ELF-1 (cell line): ENCODE measurements at regions not wholly inside any gene's neighbourhood (a gene's known extent, or its start where the extent isn't known, plus 50 kb on each side); places are given as distances from the start of the nearest gene placed in this dataset.

Source experiments
- DNase-seq: peaks from one replicate; pipeline ENCODE4 v3.0.0-alpha.2; 2016; ENCODE audit warnings: low read depth, low spot score

DNA sequence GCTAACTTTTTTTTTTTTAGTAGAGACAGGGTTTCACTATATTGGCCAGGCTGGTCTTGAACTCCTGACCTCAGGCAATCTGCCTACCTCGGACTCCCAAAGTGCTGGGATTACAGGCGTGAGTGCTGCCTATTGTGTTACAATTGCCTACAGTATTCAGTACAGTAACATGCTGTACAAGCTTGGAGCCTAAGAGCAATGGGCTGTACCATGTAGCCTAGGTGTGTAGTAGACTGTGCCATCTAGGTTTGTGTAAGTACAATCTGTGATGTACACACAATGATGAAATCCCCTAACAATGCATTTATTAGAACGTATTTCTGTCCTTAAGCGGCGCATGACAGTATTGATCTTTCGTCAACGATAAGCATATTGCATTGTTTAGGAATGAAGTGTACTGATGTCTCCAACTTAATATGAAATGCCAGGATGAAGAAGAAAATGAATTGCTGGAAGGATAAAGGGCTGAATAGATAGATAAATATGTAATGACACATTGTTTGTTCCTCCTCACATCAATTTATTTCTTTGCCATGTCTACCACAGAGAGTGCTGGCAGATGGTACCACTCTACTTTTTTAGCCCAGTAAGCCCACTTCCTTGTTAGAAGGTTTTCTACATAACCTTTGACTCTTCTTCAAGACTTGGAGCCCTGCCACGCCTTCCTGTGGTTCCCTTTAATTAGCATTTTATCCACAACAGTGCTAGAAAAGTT lies 467.5 kb downstream of the VRK1 start:
- no peak for DNase-seq

DNA sequence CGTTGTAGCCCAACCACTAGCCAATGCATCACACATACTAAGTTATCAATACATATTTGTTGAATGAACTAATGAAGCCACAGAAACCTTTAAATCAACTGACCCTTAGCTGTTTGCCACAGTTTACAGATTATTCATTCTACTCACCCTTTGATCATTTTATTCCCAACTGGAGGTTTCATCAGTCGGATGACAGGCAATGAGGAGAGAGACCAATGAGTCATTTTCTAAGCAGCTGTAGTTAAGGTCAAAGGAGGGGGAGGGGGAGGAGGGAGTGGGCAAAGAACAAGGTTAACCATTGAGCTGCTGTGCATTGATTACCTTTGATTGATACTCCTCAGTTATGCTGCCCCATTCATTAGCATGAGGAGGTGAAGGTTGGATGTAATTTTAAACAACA lies 469.5 kb downstream of the VRK1 start:
- no peak for DNase-seq

DNA sequence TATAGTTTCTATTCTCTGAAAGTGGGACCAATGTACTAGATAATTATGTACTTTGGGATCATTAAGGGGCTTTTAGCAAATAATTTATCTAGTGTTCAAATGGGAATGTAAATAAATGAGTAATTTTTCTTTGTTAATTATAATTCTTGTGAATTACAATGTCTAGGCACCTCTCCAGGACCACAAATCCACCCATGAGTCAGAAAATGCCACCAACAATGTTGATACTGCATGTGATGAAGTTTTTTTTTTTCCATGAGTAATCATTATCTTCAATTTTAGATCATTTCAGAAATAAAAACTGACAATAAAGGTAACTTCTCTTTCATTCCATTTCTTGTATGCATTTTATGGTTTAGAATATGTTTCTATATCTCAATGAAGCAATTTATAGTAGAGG lies 470.3 kb downstream of the VRK1 start:
- DNase-seq, result no peak

DNA sequence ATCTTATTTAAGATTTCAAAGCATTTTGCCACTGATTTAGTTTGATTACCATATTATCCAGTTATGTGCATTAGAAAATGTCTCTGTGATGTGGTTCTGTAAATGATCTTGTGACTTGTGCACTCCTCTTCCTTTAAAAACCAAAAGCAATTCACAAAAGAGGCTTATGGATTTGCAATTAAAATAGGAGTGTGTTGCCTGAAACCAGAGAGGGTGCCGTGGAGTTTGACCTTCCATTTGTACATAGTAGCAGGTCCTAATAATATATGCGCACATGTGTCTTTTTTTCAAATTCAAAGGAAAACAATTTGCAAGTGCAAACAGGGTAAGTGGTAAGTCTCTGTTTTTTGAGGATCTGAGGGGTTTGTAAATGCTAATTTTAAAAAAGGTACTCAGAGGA lies 470.9 kb downstream of the VRK1 start:
- DNase-seq, result no peak

DNA sequence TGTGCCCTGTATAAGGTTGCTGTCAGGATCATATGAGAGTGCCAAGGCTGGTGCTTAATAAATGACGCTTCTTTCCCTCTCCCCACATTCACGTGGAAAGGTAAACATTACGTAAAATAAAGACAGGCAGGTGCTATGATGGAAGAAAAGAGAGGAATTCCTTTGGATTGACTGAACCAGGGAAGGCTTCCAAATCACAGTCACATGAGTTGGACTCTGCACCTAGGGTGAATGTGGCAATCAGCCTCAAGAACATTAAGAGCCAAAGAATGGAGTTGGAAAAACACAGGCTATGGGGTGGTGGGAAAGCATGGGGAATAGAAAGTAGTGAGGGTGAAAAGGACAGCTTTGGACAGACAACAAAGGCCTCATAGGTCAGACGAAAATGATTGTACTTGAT lies 473.1 kb downstream of the VRK1 start:
- no peak for DNase-seq

DNA sequence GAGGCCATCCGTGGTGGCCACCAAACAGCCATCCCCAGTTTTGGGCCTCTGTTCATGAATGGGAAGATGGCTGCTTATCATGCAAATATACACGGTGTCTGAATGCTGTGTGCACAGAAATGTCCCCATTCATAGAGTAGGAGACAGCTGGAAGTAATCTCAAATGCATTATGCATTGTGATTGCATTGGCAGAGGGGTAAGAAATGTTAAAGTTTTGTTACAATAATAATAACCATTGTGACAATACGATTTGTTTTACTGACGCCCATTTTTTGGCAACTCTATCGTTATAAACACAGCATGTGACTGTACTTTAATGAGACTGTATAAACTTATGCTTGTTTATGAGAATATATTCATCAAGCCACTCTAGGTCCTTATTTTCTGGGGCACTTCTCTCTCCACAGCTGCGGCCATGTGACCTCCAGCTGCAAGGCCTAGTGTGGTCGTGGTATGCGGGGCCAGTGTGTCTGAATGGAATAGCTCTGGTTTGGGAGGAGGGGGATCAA lies 474.3 kb downstream of the VRK1 start:
- no peak for DNase-seq

DNA sequence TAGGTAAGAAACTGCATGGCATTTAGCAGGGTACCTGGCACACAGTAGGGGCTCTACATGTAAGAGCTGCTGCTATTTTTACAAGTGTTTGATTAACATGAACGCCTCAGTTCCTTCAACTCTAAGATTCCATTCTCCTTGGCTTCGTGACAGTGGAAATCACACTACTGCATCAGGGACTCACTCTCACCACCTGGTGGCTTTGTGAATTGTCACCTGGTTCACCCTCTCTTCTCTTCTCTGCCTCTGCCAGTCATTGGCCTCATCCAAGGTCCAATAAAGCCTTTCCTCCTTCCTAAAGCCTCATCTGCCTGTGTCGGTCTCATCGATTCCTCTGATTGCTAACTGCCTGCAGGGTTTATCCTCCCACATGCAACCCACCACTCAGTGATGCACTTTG lies 476.4 kb downstream of the VRK1 start:
- no peak for DNase-seq

DNA sequence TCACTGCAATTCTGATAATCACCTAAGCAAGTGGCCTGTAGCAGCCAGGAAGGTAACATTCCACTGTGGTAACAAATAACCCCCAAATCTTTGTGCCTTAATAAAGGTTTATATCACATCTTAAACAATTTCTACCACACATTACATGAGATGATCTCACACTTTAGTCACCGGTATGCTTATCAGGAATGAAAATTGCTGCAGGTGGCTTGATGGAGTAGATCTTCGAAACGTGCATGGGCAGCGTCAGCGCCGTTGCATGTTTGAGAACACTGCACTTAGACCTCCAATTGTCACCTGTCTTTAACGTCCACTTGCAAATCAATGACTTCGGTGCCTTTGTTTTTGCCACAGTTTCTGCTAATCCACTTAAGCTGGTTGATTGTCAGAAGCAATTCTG lies 477.4 kb downstream of the VRK1 start:
- no peak for DNase-seq

DNA sequence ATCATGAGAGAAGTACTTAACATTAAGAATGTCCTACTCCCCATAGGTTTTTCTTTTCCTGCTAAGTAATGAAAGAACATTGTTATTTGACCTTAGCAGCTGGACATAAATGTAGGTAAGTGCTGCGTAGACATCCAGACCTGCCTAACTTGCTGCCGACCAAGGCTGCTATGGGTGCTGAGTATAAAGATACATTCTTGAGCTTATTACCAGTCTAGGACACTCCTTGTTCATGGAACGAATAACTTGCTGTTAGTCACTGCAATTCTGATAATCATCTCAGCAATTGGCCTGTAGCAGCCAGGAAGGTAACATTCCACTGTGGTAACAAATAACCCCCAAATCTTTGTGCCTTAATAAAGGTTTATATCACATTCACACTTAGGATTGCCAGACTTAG lies 478.1 kb downstream of the VRK1 start:
- no peak for DNase-seq

DNA sequence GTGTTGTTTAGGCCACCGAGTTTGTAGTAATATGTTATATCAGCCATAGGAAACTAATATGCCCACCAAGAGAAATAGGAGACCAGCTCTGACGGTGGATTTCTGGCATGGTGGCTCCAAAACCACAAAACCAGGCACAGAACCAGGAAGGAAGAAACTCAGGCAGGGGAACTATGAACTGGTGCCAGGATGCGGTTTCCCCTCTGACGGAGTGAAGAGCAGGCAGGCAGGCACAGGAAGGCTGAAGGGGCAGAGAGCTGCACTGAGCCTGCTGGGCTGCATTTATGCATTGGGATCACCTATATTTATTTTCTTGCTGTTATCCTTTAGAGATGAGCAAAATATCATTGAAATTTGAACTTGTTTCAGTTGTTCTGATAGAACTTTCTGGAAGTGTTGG lies 479.4 kb downstream of the VRK1 start:
- DNase-seq, result no peak

DNA sequence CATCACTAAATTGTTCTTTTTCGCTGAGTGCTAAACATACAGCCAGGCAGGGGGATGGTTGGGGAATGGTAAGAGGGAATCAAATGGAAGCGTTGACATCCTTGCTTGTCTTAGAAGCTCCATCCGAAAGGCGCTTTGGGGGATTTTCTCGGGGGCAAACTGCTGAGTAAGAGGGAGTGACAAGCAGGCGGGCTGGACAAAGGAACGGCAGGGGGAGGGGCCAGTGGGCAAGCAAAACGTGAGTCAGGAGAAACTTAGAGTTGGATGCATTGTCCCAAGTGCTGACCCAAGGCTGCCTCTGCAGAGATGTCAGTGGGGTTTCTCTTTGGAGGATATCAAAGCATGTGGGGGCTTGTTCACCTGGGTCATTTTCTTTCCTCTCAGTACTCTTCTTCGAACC lies 480.5 kb downstream of the VRK1 start:
- DNase-seq, result peak; percentile 83

DNA sequence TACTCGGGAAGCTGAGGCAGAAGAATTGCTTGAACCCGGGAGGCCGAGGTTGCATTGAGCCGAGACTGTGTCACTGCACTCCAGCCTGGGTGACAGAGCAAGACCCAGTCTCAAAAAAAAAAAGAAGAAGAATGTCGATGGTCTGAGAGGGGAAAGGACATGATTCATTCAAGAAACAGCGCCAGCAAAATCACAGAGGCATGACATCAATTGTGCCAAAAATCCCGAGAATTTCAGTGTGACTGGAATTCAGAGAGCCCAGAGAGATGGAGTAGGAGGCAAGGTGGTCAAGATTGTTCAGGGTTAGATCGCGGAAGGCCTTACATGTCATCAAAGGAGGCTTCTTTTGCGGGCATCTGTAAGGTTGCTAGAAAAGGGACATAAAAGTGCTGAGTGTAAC lies 483.3 kb downstream of the VRK1 start:
- peak; percentile 23 for DNase-seq

DNA sequence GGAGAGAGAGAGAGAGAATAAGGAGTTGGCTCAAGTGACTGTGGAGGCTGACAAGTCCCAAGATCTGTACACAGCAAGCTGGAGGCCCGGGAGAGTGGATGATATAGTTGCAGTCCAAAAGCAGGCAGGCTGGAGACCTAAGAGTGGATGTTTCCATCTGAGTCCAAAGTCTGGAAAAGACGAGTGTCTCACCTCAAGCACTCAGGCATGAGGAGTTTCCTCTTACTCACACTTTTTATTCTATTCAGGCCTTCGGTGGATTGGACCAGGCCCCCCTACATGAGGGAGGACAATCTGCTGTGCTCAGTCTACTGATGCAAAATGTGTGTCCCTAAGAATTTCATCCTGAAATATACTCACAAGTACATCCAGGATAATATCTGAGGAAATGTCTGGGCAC lies 484.6 kb downstream of the VRK1 start:
- no peak for DNase-seq

DNA sequence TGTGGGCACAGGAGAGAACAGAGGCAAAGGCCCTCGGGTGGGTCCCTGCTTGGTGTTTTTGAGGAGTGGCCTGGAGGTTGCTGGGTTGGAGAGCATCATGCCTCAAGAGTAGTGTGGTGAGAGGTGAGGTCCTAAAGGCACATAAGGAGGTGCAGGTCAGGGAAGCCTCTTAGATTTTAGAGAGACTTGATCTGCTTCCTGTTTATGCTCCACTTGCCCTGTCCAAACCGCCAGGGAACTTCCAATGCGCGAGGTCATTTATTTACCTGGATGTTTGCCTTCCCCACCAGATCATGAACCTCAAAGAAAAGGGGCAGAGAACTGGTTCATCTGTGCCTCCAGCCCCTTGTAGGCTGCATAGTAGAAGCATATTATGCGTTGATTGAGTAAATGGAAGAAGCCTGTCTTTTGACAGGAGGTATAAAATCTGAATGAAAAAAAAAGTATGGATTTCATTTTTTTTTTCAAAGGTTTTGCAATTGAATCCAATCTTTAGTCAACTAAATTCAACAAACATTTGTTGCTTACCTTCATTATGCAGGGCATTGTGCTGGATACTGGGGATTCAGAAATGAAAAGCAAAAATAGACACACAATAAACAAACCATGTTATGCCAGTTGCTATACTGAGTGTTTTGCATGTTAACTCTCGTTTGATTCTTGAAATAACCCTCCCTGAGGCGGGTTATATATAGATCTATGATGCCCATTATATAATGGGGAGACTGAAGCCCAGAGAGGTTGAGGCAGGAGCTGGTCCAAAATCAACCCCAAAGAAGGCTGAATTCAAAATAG lies 485.2 kb downstream of the VRK1 start:
- no peak for DNase-seq

DNA sequence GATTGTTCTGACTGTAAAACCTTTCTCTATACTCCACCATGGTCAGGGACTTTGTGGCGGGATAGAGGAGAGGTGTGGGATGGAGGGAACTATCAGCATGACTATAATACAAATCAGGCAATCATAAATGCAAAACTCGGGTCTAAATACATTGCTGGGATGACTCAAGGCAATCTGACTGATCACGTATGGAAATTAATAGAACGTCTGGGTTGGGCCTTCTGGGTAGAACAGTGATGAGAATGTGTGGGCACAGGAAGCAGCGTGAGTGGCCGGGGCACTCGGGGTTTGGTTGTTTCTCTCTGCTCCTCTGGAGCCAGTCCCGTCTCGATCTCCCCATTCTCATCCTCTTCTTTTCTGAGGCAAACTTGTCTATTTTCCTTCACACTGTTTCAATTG lies 485.8 kb downstream of the VRK1 start:
- DNase-seq, result no peak

DNA sequence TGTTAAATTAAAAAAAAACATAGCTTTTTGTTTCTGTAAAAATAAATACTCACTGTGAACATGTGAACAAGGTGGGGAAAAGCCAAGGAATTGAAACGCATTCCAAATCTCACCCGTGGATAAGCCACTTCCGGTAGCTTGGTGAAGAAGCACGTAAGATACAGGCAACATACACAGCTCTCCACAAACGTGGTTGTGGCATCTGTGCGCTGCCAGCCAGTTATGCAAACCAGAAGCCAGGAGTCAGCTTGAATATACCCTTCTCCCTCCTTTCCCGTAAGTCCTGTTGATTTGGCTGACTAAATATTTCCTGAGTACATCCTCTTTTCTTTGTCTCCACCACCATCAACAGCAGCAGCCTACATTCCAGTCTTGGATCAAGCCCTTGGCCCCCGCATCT lies 486.2 kb downstream of the VRK1 start:
- DNase-seq, result no peak

DNA sequence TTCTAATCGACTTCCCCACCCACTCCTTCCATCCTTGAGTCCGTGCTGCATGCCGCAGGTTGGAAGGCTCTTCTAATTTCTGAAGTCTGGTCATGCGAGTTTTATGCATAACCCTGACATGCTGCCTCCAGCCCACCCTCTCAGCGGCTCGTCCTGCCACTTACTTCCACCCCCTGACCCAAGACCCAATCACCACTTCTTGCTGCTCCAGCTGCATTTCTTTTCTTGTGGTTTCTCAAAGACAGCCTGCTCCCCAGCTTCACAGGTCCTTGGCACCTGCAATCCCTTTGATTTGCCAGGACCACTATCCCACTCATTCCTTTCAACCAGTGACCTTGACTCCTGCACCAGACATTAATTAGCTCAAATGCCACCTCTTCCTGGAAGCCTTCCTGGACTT lies 486.7 kb downstream of the VRK1 start:
- no peak for DNase-seq

DNA sequence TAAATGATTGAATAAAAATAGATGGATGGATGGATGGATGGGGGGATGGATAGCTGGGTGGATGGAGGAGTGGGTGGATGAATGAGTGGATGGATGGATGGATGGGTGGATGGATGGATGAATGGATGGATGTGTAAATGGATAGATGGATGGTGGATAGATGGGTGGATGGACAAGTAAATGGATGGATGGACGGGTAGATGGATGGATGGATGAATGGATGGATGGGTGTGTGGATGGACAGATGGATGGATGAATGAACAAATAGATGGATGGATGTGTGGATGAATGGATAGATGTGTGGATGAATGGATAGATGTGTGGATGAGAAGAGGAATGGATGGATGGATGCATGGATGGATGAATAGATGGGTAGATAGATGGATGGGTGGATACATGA lies 490.8 kb downstream of the VRK1 start:
- DNase-seq, result no peak

DNA sequence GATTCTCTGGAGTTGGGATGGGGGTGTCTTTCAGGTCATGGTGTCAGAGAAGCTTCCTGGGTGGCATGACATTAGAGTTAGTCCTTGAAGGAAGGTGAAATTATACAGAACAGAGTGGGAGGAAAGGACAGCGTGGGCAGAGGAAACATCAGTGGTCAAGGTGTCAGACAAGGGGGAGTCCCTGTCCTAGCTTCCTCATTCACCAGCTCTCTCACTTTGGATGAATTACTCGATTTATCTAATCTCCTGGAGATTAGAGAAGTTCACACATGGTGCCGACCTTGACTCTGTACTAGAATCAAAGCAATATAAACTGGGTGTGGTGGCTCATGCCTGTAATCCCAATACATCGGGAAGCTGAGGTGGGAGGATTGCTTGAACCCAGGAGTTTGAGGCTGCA lies 492.9 kb downstream of the VRK1 start:
- DNase-seq, result no peak

DNA sequence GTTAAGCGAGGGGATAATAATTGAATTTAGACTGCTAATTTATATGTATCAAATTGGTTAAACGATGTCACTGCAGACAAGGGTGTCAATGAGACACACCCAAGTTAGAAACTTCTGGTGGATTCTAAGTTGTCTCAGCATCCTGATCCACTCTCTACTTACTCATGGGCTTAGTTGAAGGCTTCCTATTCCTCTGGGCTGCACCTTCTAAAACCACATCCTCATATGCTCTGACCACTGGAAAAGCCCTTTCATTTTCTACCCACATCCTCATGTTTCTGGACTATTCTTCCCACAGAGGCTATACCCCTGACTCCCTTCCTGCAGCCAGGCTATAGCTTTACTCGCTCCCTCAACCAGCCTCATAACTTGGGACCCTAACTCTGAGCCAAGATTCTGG lies 493.8 kb downstream of the VRK1 start:
- no peak for DNase-seq

DNA sequence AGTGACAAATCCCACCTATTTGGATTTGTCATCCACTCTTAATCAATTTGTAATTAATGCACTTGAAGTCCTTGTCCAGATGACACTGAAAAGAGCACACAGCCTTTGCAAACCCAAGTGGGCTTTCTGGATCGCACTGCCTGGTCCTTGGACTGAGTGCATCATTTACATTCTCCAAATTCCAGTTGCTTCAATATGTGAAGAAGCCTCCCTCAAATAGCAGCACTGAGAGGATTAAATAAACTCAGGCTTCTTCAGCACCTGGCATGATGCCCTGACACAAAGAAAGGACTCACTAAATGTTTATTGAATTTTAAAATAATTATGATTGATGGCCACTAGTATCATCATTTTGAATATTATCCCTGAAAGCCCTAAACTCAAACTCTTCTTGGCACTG lies 496.5 kb downstream of the VRK1 start:
- DNase-seq, result no peak

DNA sequence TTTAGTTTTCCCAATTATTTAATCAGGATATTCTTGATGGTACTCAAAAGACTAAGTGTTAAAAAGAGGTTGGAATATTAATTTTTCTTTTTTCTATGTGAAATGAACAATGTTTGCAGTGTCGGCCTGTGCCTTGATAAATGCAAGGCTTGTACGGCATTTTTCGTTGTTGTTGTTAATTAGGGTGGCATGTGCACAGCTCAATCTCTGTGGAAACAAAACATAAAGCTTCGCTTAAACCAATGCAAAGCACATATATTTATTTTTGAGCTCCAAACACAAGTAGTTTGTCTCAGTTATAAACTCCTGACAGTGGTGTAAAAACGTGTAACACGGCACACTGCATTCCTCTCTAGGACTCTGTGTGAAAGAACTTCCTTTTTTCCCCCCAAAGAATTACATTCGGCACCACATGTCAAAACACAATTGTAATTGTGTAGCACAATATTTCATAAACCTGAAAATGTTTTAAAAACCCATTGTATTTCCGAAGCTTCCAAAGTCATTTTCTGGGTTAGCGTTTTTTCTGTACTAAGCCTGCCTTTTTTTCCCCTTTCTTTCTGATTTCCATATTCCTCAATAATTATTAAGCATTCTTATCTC lies 498.0 kb downstream of the VRK1 start:
- no peak for DNase-seq

DNA sequence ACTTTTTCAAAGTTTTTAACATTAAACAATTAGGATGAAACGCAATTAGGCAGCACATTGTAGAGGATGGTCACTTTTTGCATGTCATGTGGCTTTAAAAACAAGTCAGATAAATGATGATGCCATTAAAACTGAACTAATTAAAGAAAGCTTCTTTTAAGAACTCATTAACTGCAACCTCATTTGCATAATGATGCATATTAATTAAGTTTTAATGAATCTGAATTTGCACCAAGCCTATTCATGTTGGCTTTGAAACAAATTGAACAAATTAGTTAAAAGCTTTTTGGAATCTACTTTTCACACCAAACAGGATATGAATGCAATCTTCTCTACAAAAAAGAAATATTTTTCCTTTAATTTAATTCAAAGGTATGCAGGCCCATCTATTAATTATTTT lies 499.0 kb downstream of the VRK1 start:
- DNase-seq, result no peak
